SK-N-SH treated with all-trans-retinoic acid at 6 μM for 48 hours (cell line): ENCODE measurements at regions not wholly inside any gene's neighbourhood (a gene's known extent, or its start where the extent isn't known, plus 50 kb on each side); places are given as distances from the start of the nearest gene placed in this dataset.

Source experiments
- ATAC-seq: fragments of 200-7000 bp; cut with Tn5 transposase; 3 replicates; pipeline ENCODE4 v1.9.1; 2020; ENCODE audit warnings: mild to moderate bottlenecking, moderate library complexity
- ARNTL ChIP-seq: fragments of 450-650 bp; formaldehyde crosslinking; IDR thresholded peaks from 2 replicates; pipeline ENCODE4 v1.5.0; 2020; ENCODE audit warnings: low read depth, mild to moderate bottlenecking, moderate library complexity, borderline replicate concordance
- BACH2 ChIP-seq: fragments of 250-450 bp; sonication (Bioruptor Pico); IDR thresholded peaks from 2 replicates; pipeline ENCODE4 v1.9.0; 2021; ENCODE audit warnings: mild to moderate bottlenecking, borderline replicate concordance
- CREB5 ChIP-seq: fragments of 250-450 bp; sonication (Bioruptor Pico); IDR thresholded peaks from 2 replicates; pipeline ENCODE4 v1.5.1; 2020; ENCODE audit warnings: low read depth, mild to moderate bottlenecking, moderate library complexity
- CSDC2 ChIP-seq: fragments of 250-450 bp; sonication (Bioruptor Pico); IDR thresholded peaks from 2 replicates; pipeline ENCODE4 v1.5.0; 2020; ENCODE audit warnings: mild to moderate bottlenecking, moderate library complexity
- CSRNP3 ChIP-seq: fragments of 250-450 bp; sonication (Bioruptor Pico); IDR thresholded peaks from 2 replicates; pipeline ENCODE4 v1.5.1; 2021; ENCODE audit warnings: mild to moderate bottlenecking, moderate library complexity
- ESRRG ChIP-seq: fragments of 250-450 bp; sonication (Bioruptor Pico); IDR thresholded peaks from 2 replicates; pipeline ENCODE4 v1.6.1; 2021; ENCODE audit warnings: mild to moderate bottlenecking
- GLIS3 ChIP-seq: fragments of 250-450 bp; sonication (Bioruptor Pico); IDR thresholded peaks from 2 replicates; pipeline ENCODE4 v1.5.0; 2020; ENCODE audit warnings: mild to moderate bottlenecking, moderate library complexity
- ISL1 ChIP-seq: fragments of 250-450 bp; sonication (Bioruptor Pico); IDR thresholded peaks from 2 replicates; pipeline ENCODE4 v2.1.2; 2022; ENCODE audit warnings: mild to moderate bottlenecking, moderate library complexity
- OSR1 ChIP-seq: fragments of 250-450 bp; sonication (Bioruptor Pico); IDR thresholded peaks from 2 replicates; pipeline ENCODE4 v1.8.0; 2022; ENCODE audit warnings: moderate library complexity, mild to moderate bottlenecking, inconsistent platforms
- PATZ1 ChIP-seq: fragments of 250-450 bp; sonication (Bioruptor Pico); IDR thresholded peaks from 2 replicates; pipeline ENCODE4 v1.8.0; 2020; ENCODE audit warnings: mild to moderate bottlenecking, moderate library complexity, borderline replicate concordance
- POU6F1 ChIP-seq: fragments of 250-450 bp; sonication (Bioruptor Pico); IDR thresholded peaks from 2 replicates; pipeline ENCODE4 v1.8.0; 2021; ENCODE audit warnings: low read depth, mild to moderate bottlenecking, moderate library complexity, borderline replicate concordance
- PPARA ChIP-seq: fragments of 250-450 bp; sonication (Bioruptor Pico); IDR thresholded peaks from 2 replicates; pipeline ENCODE4 v1.5.0; 2020; ENCODE audit warnings: mild to moderate bottlenecking, borderline replicate concordance
- RARB ChIP-seq: fragments of 250-450 bp; sonication (Bioruptor Pico); IDR thresholded peaks from 2 replicates; pipeline ENCODE4 v1.8.0; 2021; ENCODE audit warnings: mild to moderate bottlenecking, moderate library complexity
- SNAI2 ChIP-seq: fragments of 250-450 bp; sonication (Bioruptor Pico); IDR thresholded peaks from 2 replicates; pipeline ENCODE4 v1.5.0; 2020; ENCODE audit warnings: mild to moderate bottlenecking, moderate library complexity
- TCF4 ChIP-seq: fragments of 250-450 bp; sonication (Bioruptor Pico); IDR thresholded peaks from 2 replicates; pipeline ENCODE4 v1.8.0; 2021; ENCODE audit warnings: mild to moderate bottlenecking, moderate library complexity, borderline replicate concordance
- TOX ChIP-seq: fragments of 250-450 bp; sonication (Bioruptor Pico); IDR thresholded peaks from 2 replicates; pipeline ENCODE4 v1.8.0; 2021; ENCODE audit warnings: mild to moderate bottlenecking, moderate library complexity, borderline replicate concordance
- TSHZ2 ChIP-seq: fragments of 250-450 bp; sonication (Bioruptor Pico); IDR thresholded peaks from 2 replicates; pipeline ENCODE4 v1.5.0; 2020; ENCODE audit warnings: mild to moderate bottlenecking, moderate library complexity
- ZFP3 ChIP-seq: fragments of 250-450 bp; sonication (Bioruptor Pico); IDR thresholded peaks from 2 replicates; pipeline ENCODE4 v1.5.0; 2020; ENCODE audit warnings: mild to moderate bottlenecking, moderate library complexity
- ZFP30 ChIP-seq: fragments of 450-650 bp; formaldehyde crosslinking; IDR thresholded peaks from 2 replicates; pipeline ENCODE4 v1.5.0; 2022; ENCODE audit warnings: mild to moderate bottlenecking, moderate library complexity
- ZNF565 ChIP-seq: fragments of 450-650 bp; formaldehyde crosslinking; conservative IDR thresholded peaks from 2 replicates; pipeline ENCODE4 v1.5.0; 2020; ENCODE audit warnings: low read depth, mild to moderate bottlenecking, moderate library complexity
- ZNF70 ChIP-seq: fragments of 450-650 bp; formaldehyde crosslinking; IDR thresholded peaks from 2 replicates; pipeline ENCODE4 v1.5.0; 2020; ENCODE audit warnings: mild to moderate bottlenecking, moderate library complexity
- ZNF8 ChIP-seq: fragments of 450-650 bp; formaldehyde crosslinking; IDR thresholded peaks from 2 replicates; pipeline ENCODE4 v1.5.0; 2020; ENCODE audit warnings: mild to moderate bottlenecking, moderate library complexity

DNA sequence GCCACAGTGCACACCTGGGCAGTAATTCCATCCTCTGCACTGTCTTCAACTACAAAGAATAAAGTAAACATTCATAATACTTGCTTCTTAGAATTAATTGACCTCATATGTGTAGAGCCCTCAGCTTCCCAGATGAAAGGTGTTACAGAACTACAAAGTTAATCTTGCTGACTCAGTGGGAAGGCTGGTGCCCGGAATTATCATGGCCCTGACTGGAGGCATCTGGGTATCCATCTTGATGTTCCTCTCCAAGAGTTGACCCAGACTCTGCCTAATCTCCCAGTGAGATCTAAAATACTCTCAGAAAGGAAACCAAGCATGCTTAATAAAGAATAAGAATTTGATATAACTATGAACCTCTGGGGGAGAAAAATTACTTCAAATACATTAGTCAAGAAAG, 147.0 kb upstream of the ARID2 start:
- TF ChIP-seq PPARA (CRISPR knock-in tag) (no peak), ZFP3 (CRISPR knock-in tag) (no peak), GLIS3 (CRISPR knock-in tag) (no peak), TOX (CRISPR knock-in tag) (no peak), ARNTL (CRISPR knock-in tag) (no peak), OSR1 (no peak), ISL1 (CRISPR knock-in tag) (no peak), ZNF70 (no peak)
- TF ChIP-seq, all 23 proteins: peak for 0
- ATAC-seq = no peak

DNA sequence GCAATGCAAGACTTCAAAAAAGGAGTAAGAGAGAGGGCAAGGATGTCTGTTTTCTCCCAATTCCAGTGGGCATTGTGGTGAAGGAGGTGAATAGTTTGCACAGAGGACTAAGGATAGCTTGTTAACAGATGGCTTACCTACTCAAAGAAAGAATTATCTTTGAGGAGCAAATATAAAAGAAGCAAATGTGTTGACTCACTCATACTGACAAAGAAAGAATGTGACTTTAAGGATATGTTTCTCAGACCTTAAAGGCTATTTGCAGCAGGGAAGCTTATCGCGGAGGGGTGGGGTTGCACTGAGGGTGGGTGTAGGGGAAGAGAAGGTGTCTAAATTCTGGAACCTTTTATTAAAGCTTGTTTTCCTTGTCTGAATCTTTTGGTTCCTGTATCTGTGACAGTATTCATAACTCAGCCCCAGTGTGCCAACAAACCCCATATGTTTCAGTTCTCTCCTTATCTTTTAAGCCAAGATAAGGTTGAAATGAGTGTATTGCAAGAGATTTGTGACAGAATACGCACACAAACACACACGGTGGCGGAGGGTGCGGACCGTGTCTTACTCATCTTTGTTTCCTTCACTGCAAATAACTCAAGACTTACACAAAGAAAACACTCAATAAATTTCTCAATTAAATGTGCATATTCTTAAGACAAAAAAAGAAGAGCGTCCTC, 146.4 kb upstream of the ARID2 start:
- TF ChIP-seq ISL1 (CRISPR knock-in tag) (peak; percentile 11; the same call in 1 of the 2 replicates), CREB5 (CRISPR knock-in tag) (no peak), TCF4 (peak; percentile 54; the same call in 1 of the 2 replicates)
- ATAC-seq = no peak

DNA sequence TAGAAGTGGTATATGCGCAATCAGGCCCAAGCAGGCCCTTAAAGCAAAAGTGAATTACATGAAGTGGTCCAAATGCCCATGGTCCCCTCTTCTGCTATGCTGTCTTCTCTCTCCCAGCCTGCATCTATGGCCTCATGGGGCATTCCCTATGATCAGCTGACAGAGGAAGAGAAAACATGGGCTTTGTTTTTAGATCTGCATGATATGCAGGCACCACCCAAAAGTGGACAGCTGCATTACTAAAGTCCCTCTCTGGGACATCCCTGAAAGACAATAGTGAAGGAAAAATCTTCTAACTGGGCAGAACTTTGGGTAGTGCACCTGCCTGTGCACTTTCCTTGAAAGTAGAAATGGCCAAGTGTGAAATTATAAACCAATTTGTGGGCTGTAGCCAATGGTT, 145.2 kb upstream of the ARID2 start:
- TF ChIP-seq GLIS3 (CRISPR knock-in tag) = no peak
- no peak for TF ChIP-seq ESRRG (CRISPR knock-in tag)
- TF ChIP-seq ZFP3 (CRISPR knock-in tag) = no peak
- TF ChIP-seq ZNF565 (CRISPR knock-in tag) = no peak
- no peak for TF ChIP-seq TSHZ2
- TF ChIP-seq RARB (CRISPR knock-in tag) = no peak
- TF ChIP-seq ISL1 (CRISPR knock-in tag) = no peak
- TF ChIP-seq TCF4 = no peak
- no peak for ATAC-seq

DNA sequence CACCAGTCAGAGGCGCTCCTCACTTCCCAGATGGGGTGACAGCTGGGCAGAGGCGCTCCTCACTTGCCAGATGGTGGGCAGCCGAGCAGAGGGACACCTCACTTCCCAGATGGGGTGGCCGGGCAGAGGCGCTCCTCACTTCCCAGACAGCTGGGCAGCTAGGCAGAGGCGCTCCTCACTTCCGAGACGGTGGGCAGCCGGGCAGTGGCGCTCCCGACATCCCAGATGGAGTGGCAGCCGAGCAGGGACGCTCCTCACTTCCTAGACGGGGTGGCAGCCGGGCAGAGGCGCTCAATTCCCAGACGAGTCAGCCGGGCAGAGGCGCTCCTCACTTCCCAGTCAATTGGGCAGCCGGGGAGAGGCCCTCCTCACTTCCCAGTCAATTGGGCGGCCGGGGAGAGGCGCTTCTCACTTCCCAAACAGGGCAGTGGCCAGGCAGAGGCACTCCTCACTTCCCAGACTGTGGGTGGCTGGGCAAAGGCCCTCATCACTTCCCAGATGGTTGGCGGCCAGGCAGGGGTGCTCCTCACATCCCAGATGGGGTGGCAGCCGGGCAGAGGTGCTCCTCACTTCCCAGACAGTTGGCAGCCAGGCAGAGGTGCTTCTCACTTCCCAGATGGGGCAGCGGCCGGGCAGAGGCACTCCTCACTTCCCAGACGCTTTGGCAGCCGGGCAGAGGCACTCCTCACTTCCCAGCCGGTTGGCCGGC, 143.8 kb upstream of the ARID2 start:
- no peak for ATAC-seq
- TF ChIP-seq POU6F1 (no peak), TOX (CRISPR knock-in tag) (no peak)

DNA sequence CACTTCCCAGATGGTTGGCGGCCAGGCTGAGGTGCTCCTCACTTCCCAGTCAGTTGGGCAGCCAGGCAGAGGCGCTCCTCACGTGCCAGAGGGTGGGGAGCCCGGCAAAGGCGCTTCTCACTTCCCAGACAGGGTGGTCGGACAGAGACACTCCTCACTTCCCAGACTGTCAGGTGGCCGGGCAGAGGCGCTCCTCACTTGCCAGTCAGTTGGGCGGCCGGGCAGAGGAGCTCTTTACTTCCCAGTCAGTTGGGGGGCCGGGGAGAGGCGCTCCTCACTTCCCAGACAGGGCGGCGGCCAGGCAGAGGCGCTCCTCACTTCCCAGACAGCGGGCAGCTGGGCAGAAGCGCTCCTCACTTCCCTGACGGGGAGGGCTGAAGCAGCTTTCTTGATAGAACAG, 143.0 kb upstream of the ARID2 start:
- TF ChIP-seq CSDC2 (CRISPR knock-in tag) (no peak), OSR1 (no peak), RARB (CRISPR knock-in tag) (no peak), ZFP3 (CRISPR knock-in tag) (no peak), BACH2 (no peak), ZFP30 (CRISPR knock-in tag) (no peak), ZNF8 (CRISPR knock-in tag) (no peak), TOX (CRISPR knock-in tag) (no peak), ZNF565 (CRISPR knock-in tag) (no peak), ZNF70 (no peak), PATZ1 (no peak), PPARA (CRISPR knock-in tag) (no peak), CREB5 (CRISPR knock-in tag) (no peak), CSRNP3 (CRISPR knock-in tag) (no peak), SNAI2 (CRISPR knock-in tag) (no peak), TCF4 (no peak)
- ATAC-seq = no peak
